Fibroblast of lung (primary cell): ENCODE measurements at regions not wholly inside any gene's neighbourhood (a gene's known extent, or its start where the extent isn't known, plus 50 kb on each side); places are given as distances from the start of the nearest gene placed in this dataset.

ENCODE experiments used
- EZH2 ChIP-seq: IDR thresholded peaks from 2 replicates; pipeline ENCODE4 v1.5.1; 2012; ENCODE audit warnings: low read length, control low read depth, mild to moderate bottlenecking; ENCODE audit errors: missing control alignments
- TF ChIP-seq, protein P1 (sequence below), 2 donors: IDR thresholded peaks in 1 of 2; conservative IDR thresholded peaks in 1 of 2; 1 replicate in 1 of 2; 2 replicates in 1 of 2; pipeline ENCODE4 v1.5.1; 2011 to 2012; ENCODE audit warnings: low read length in 2 of 2, control low read depth in 1 of 2, inconsistent platforms in 1 of 2, low read depth in 1 of 2, mild to moderate bottlenecking in 1 of 2

DNA sequence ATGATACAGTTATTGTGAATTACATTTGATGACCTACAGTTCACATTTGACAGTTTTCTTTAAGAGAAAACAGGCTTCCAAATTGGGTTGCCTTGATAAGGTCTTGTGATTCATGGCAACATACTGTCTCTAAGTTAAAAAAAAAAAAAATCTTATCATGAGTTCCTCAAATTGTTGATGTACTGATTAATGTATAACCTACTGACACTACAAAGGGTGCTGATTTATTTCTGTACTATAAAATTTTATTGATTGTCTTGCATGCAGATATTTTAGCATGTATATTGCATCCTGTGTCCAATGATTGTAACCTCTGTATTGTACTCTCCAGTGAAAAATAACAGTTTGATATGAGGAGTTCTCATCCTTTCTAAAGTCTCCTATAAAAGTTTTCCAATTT is 197.3 kb upstream of the IVNS1ABP start:
- TF ChIP-seq, protein P1, sequence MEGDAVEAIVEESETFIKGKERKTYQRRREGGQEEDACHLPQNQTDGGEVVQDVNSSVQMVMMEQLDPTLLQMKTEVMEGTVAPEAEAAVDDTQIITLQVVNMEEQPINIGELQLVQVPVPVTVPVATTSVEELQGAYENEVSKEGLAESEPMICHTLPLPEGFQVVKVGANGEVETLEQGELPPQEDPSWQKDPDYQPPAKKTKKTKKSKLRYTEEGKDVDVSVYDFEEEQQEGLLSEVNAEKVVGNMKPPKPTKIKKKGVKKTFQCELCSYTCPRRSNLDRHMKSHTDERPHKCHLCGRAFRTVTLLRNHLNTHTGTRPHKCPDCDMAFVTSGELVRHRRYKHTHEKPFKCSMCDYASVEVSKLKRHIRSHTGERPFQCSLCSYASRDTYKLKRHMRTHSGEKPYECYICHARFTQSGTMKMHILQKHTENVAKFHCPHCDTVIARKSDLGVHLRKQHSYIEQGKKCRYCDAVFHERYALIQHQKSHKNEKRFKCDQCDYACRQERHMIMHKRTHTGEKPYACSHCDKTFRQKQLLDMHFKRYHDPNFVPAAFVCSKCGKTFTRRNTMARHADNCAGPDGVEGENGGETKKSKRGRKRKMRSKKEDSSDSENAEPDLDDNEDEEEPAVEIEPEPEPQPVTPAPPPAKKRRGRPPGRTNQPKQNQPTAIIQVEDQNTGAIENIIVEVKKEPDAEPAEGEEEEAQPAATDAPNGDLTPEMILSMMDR (conservative IDR thresholded peaks at IDR 0.05 in 1 of 2, IDR thresholded peaks at IDR 0.05 in 1 of 2; ENCODE audit: low read depth in 1 of 2, low read length in 2 of 2), result no peak
- TF ChIP-seq EZH2, result no peak
